ENCODE measurements at regions not wholly inside any gene's neighbourhood (a gene's known extent, or its start where the extent isn't known, plus 50 kb on each side); places are given as distances from the start of the nearest gene placed in this dataset.

DNA sequence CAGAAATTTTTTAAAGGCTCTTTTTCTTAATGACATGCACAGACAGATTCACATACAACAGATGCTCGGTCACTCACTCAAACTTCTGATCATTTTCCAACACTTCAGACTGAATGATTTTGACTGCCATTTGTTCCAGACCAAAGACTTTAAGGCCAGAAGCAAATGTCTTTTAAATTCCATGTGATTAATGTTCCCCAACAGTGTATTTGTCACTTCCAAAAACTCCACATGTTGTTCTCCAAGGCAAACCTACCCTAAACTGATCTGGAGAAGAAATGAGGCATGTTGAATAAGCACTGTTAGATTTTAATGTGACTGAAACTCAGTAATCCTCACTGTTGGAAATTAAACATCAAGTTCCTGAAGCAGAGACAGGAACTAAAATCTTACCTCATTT lies 366.7 kb downstream of the GABRG2 start:
- DNase-seq (ENCODE audit: low read depth, low spot score), result no peak
- in situ Hi-C loops (cut with HindIII; ENCODE audit: low pct_unique_long_range_greater_than_20kb, low sequenced_read_pairs), result no loop called here

DNA sequence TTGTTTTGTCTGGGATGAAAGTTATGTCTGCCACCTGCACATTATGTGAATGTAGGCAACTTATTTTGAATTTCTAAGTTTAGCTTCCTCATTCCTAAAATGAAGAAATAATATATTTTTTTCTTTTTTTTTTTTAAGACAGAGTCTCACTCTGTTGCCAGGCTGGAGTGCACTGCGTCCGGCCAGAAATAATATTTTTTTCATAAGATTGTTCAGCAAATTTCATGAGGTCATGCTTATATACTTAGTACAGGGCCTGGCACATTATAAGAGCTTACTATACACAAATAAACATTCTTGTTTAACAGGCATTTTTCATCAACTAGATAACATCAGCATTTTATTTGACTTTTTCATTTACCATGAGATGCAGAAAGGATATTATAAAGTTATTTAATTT lies 368.5 kb downstream of the GABRG2 start:
- in situ Hi-C loops (cut with HindIII; ENCODE audit: low pct_unique_long_range_greater_than_20kb, low sequenced_read_pairs), result no loop called here
- DNase-seq (ENCODE audit: low read depth, low spot score), result no peak

DNA sequence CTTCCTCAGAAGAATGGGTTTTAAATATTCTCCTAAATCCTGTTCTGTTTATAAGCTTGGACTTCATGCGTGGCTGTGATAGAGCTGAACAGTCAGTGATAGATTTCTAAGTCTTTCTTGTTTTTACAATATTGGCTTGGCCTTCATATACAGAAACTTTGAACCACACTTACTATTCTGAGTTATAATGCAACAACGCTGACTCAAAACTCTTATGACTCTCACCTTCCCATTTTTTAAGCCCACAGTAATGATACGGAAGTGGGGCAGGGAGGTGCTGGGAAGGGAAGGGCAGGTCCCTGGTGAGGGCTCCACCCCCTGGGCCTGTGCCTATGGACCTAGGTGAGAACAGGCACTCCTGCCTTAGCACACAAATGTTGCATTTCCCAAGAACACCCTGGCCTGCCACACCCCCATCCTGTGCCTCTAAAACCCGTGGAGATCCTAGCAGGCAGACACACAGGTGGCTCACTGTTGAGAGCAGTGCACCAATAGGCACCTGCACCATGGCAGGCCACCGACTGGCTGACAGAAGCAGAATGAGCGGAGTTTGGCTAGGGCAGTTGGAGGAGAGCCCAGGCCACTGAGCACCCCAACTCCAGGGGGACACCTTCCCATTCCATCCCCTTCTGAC lies 376.7 kb downstream of the GABRG2 start:
- DNase-seq (ENCODE audit: low read depth, low spot score), result no peak
- in situ Hi-C loops (cut with HindIII; ENCODE audit: low pct_unique_long_range_greater_than_20kb, low sequenced_read_pairs), result no loop called here

DNA sequence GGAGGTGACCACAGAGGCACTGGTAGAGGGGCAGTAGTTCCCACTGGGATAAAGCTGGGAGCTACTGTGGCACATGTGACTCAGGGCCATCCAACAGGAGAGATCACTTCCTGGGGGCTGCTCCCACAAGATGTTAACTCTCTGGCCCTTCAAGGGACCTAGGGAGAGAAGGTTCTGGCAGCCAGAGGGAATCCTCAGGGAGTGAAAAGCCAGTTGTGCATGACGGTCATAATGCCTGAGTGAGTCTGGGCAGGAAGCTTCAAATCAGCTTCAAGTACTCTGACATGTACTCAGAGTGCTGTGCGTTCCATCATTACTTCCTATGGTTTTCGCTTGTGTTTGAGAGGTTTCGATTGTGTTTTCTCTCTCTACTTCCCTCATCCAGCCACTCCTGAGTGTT lies 388.5 kb downstream of the GABRG2 start:
- in situ Hi-C loops (cut with HindIII; ENCODE audit: low pct_unique_long_range_greater_than_20kb, low sequenced_read_pairs), result no loop called here
- no peak for DNase-seq (ENCODE audit: low read depth, low spot score)

DNA sequence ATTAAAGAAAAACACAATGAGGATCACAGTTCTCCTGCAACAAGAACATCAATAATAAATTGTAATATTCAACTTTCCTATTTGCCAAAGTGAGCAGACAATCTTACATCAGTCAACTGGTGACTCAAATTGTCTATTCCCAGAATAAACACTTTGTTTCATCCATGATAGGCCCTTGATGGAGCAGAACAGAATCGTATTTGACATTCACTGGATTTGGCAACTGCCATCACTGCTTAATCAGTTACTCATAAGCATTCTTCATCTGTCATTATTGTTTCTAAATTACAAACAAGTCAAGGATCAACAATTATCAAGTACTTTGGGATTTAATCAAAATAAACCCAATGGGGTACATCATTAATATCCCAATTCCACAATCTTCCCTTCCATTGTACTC lies 398.4 kb downstream of the GABRG2 start:
- in situ Hi-C loops (cut with HindIII; ENCODE audit: low pct_unique_long_range_greater_than_20kb, low sequenced_read_pairs), result no loop called here
- DNase-seq (ENCODE audit: low read depth, low spot score), result no peak

DNA sequence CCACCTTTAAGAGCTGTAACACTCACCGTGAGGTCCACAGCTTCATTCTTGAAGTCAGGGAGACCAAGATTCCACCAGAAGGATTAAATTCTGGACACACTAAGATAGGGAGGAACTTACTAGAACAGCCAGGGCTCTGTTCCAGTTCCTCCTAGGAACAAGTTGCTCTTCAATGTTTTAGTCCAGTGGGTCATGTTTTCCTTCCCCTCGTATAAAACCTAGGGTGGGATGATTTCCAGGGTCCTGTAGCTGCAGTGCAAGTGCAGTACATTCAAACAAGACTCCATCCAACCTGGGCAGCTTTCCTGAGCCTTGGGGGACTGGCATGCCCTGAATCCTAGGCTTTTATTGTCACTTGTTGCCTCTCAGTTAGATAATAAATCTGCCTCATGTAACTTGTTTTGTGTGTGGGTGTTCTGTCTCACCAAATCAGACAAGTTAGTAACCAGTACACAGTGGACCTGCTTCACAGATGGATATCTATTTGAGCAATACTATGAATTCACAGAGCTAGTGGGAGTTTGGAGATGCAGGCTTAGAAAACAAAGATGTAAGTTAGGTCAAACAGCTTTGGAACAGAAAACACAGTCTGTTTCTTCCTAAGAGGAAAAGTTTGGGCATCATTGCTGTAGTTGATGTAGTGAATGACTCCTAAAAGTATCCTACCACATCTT lies 405.6 kb downstream of the GABRG2 start:
- in situ Hi-C loops (cut with HindIII; ENCODE audit: low pct_unique_long_range_greater_than_20kb, low sequenced_read_pairs), result no loop called here
- DNase-seq (ENCODE audit: low read depth, low spot score), result no peak

DNA sequence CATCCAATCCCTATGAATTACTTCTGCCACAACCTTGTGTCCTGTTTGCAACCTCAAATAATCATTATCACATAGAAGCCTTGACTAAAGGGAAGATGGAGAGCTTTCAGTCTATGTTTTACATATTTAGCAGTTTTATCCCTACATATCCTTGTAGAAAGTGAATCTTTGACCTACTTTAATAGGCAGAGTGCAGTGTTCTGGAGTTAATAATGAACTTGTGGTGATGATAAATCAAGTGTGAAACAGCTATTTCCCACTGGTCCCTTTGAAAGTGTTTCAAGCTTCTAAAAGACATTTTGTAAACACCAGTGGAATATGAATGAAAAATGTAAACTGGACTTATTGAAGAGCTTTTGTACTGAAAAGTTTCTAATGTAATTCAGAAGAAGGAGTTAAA lies 406.7 kb downstream of the GABRG2 start:
- DNase-seq (ENCODE audit: low read depth, low spot score), result no peak
- in situ Hi-C loops (cut with HindIII; ENCODE audit: low pct_unique_long_range_greater_than_20kb, low sequenced_read_pairs), result no loop called here

DNA sequence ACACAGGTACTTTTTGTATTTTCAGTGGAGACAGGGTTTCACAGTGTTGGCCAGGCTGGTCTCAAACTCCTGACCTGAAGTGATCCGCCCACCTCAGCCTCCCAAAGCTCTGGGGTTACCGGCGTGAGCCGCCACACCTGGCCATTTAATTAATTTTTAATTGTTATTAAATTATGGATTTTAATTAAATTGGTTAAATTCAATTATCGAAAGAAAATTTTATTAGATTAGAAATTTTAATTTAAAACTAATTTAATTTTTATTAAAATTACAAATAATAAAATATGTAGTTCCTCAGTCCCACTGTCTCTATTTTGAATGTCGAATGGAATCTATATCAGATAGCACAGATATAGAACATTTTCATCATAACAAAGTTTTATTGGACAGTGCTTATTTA lies 416.5 kb downstream of the GABRG2 start:
- in situ Hi-C loops (cut with HindIII; ENCODE audit: low pct_unique_long_range_greater_than_20kb, low sequenced_read_pairs), result no loop called here
- DNase-seq (ENCODE audit: low read depth, low spot score), result no peak

DNA sequence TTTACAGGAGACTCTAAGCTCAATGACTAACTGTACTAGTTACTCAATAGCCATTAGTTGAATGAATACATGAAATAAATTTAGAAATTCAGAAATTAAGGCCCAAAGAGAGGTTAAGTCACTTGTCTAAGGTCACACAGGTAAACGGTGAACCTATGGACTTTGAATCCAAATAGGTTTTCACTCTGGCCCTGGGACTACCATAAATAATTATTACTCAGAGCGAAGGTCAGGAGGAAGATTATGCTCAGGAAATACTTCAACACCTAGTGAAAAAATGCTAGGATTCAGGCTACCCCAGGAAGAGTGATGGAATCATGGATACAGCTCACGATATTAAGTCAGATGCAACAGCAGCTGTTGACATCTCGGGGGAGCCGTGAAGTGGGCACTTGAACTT lies 417.4 kb downstream of the GABRG2 start:
- DNase-seq (ENCODE audit: low read depth, low spot score), result no peak
- in situ Hi-C loops (cut with HindIII; ENCODE audit: low pct_unique_long_range_greater_than_20kb, low sequenced_read_pairs), result no loop called here

DNA sequence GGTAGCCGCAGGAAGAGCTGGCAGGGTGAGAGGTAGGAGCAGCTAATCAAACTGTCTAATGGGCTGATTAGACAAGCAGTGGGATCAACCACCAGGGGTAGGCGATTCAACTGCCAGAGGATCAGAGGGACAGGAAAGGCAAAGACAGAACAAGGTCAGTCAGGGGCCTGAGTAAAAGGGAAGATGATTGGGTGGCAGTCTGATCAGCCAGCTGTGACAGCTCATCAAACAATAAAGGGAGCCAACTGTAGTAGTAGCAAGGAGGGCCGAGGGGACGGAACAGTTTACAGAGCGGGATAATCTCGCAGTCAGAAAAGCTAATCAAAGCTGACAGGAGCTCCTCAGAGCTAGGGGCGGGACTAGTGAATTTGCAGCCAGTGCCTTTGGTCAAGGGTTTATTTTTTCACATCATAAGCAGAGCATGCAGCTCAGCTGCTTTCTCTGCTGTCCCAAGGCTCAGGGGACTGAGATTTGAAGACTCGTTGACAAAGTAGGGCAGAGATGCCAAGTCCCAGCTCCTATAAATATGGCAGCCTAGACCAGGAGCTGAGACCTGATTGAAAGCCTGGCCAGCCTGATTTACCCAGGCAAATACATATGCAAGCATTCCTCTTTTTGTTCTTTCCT lies 418.2 kb downstream of the GABRG2 start:
- no peak for DNase-seq (ENCODE audit: low read depth, low spot score)
- in situ Hi-C loops (cut with HindIII; ENCODE audit: low pct_unique_long_range_greater_than_20kb, low sequenced_read_pairs), result no loop called here

DNA sequence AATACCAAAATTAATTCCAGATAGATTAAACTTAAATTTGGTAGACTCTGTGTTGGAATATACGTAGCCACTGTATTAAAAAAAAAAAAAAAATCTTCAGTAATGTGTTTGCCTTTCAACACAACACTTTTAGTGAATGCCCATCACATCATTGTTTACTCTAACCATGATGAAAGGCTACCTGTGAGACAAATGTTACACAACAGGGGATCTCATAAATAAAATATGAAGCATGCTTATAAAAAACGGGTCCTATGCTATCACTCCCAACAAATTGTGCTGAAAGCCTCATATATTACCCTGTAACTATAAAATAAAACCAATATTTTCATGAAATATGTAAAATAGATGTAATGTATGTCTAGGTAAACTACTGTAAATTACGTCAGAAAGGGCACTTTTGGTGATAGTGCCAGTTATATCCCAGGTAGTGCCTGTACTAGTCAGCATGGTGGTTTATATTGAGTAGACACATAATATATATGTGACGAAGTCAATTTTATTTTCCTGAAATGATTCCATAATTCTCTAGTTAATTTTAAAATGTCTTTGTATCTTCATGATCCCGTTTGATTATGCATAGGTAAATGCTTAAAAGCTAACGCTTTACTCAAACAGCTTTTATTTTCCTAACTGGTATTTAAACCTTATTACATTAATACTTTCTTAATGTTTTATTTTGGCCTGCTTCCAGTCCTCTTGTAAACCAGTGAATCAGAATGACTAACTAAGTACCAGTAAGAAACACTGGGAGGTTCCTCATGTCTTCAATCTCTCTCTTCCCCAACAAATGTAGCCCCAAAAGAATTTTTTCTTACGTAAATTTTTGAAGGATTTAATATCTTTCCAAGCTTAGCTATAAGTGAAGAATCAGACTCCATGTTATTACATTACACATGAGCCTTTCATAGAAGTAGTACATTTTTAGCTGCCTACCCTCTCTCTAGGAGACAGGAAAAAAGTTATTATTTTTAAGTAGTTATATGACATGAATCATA lies 420.3 kb downstream of the GABRG2 start:
- no peak for DNase-seq (ENCODE audit: low read depth, low spot score)
- in situ Hi-C loops (cut with HindIII; ENCODE audit: low pct_unique_long_range_greater_than_20kb, low sequenced_read_pairs), result no loop called here

DNA sequence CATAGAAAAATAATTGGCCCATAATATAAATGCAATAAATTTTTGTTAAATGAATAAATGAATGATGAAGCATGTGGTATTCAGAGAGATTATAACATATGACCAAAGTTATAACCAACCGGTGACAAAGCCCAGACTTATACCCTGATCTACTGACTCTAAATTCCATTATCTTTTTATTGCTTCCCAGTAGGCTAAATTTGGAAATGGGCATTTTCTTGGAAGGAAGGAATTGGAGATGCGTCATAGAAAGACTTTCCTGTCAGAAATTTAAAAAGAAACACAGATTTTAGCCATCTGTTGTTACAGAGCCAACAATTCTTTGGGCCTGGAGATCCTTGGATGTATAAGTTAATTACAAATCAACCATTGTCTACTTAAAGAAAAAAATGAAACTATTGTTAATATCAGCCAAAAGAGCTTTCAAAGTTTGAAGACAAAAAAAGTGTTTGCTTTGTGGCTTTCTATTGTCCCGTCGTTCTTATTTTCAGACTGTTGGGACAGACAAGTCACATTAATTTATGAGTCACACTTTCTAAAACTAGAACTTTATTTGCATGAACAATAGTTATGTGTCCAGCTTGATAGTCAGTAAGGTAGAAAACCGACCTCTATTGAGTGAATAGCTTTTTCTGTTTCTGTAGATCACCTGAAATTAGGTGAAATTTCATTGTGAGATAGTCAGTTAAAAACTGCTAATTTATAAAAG lies 428.7 kb downstream of the GABRG2 start:
- DNase-seq (ENCODE audit: low read depth, low spot score), result no peak
- in situ Hi-C loops (cut with HindIII; ENCODE audit: low pct_unique_long_range_greater_than_20kb, low sequenced_read_pairs), result no loop called here

DNA sequence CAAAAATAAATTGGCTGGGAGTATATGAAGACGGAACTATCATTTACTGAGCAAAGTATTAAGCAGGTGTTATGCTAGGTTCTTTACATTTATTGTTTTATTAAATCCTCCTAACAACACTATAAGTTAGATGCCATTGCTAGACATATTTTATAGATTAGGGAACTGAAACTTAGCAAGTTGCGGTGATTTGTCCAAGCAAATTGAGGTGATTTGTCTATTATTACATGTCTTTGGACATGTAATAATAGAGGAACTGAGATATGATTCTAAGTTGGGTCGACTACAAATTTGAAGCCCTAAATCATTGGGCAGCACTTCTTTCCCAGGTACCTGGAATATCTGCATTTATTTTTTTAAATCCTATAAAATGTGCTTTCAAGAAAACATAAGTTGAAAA lies 429.9 kb downstream of the GABRG2 start:
- in situ Hi-C loops (cut with HindIII; ENCODE audit: low pct_unique_long_range_greater_than_20kb, low sequenced_read_pairs), result no loop called here
- DNase-seq (ENCODE audit: low read depth, low spot score), result no peak

DNA sequence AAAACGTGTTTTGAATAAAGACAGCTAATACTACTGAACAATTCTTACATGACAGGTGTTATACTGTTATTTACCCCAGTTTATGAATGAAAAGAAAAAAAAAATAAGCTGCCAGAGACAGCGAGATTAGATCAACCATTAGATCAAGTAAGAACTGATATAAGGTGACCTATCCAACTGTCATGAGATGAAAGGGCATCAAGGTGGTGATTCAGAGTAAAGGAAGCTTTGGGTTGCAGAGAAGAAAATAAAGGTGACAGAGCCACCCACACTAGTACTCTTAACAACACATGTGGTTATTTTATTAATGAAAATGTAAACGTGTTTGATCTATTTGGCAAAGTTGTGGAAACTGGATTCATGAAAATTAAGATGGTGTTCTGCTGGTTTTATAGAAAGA lies 435.2 kb downstream of the GABRG2 start:
- in situ Hi-C loops (cut with HindIII; ENCODE audit: low pct_unique_long_range_greater_than_20kb, low sequenced_read_pairs), result no loop called here
- DNase-seq (ENCODE audit: low read depth, low spot score), result no peak

DNA sequence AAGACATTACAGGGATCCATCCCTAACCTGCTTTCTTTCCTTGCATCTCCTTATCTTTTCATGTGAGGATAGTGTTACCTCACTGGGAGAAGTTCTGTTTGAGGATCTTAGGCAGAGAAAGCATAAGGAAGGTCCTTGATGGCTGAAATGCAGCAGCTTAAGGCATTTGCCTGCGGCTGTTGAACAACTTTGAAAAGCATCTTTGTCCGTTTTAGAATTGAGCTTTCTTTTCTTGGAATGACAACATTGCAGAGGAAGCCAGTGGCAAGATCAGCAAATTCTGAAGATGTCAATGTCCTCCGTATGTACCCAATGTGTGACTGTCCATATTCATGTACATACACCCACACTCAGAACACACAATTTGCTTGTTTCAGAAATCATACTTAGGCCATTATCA lies 436.2 kb downstream of the GABRG2 start:
- in situ Hi-C loops (cut with HindIII; ENCODE audit: low pct_unique_long_range_greater_than_20kb, low sequenced_read_pairs), result no loop called here
- peak; percentile 68 for DNase-seq (ENCODE audit: low read depth, low spot score)

DNA sequence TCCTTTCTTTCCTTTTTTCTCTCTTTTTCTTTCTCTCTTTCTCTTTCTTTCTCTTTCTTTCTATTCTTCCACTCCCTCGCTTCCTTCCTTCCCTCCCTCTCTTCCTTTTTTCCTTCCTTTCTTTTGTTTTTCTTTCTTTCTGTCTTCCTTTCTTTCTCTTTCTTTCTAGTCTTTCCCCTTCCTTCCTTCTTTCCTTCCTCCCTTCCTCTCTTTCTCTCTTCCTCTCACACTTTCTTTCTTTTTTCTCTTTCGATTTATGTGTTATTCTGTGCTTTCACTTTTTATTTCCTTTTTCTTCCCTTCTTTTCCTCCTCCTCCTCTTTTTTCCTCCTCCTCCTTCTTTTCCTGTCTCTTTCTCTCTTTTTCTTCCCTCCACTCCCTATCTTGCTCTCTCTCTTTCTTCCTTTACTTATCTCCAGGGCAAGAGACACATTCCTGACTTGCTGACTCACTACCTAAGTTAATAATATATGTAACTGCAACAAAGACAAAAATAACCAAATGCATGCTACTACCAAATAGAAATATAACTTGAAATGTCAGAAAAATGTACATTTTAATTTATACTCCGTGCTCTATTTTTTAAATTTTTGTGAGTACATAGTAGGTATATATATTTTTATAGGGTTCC lies 445.5 kb downstream of the GABRG2 start:
- DNase-seq (ENCODE audit: low read depth, low spot score), result no peak
- in situ Hi-C loops (cut with HindIII; ENCODE audit: low pct_unique_long_range_greater_than_20kb, low sequenced_read_pairs), result no loop called here

DNA sequence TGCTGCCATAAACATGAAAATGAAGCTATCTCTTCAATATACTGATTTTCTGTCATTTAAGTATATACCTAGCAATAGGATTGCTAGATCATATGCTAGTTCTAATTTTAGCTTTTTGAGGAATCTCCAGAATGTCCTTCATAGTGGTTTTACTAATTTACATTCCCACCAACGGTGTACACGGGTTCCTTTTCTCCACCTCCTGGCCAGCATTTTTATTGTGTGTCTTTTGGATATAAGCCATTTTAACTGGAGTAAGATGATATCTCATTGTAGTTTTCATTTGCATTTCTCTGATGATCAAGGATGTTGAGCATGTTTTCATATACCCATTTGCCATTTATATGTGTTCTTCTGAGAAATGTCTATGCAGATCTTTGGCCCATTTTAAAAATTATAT lies 446.5 kb downstream of the GABRG2 start:
- in situ Hi-C loops (cut with HindIII; ENCODE audit: low pct_unique_long_range_greater_than_20kb, low sequenced_read_pairs), result no loop called here
- DNase-seq (ENCODE audit: low read depth, low spot score), result no peak

All from SK-MEL-5 (cell line).